ENCODE measurements at regions not wholly inside any gene's neighbourhood (a gene's known extent, or its start where the extent isn't known, plus 50 kb on each side); places are given as distances from the start of the nearest gene placed in this dataset.

DNA sequence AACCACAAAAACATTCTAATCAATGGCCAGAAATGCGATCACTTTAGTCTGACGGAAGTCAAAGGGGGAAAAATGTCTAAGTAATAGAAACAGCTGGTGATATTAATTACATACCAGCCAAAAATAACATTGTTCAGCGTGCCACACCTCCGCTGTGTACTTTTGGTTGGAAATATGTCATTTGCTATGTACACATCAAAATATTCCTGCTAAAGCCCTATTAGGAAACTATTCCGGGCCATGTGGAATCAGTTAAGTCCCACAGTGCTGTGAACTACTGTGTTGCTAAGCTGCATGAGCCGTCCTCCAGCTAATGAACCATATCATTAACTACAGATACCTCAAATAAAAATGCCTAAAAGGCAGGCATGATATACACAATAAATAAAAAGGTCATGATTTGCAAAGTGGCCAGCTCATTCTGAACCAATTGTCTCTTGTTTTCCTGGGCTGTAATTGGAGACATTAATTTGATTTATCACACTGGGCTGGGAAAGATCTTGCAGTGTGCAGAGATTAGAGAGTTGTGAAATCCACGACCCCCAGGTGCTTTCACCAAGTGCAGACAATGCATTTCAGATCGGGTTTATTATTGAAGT is 200.5 kb upstream of the LRTM1 start:
- intact Hi-C loops (cut with DNase I), result no loop called here
- no peak for DNase-seq (ENCODE audit: low spot score)

DNA sequence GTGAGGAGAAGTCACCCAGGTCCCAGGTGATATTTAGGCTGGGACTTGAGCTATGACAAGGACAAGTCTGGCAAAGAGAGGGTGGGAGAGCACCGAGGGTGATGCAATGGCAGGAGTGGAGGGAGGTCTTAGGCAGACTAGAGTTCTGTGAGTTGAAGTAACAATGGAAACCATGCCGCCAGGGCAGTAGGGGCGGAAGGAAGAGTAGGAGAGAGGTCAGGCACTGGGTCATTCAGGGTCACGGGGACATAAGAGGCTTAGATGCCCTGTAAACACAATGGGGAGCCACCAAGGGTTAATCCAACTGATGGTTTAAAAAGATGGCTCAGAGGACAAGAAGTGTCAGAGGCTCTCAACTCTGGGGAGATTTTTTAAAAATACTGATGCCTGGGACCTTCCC is 199.7 kb upstream of the LRTM1 start:
- no peak for DNase-seq (ENCODE audit: low spot score)

DNA sequence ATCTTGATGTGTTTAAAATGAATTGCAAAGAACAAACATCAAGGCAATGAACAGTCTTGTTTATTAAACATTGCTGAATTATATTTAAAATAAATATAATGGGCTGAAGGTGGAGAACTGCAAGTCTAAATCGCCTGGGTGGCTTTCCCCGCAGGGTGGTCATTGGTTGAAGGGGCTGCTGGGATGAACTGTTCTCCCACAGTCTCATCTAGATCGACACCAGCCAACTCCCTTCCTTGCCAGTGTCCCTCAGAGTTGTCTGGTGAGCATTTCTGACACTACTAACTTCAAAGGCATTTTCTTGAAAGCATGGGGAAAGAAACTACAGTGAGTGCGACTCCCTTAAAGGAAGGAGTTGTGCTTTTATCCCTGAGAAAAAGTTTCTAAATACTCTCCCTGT is 196.5 kb upstream of the LRTM1 start:
- DNase-seq (ENCODE audit: low spot score), result no peak
- intact Hi-C loops (cut with DNase I), result no loop called here

More for the DNA sequence above, 199.7 kb upstream of the LRTM1 start:
- intact Hi-C loops (cut with DNase I), result no loop called here
